SK-N-SH (cell line): ENCODE measurements at regions not wholly inside any gene's neighbourhood (a gene's known extent, or its start where the extent isn't known, plus 50 kb on each side); places are given as distances from the start of the nearest gene placed in this dataset.

ENCODE experiments used
- CTCF ChIA-PET: fragments of 300-600, 350-600 bp; formaldehyde crosslinking; extraction: SDS; loops from one replicate; lab custom pipeline; 2021; lab: Yijun Ruan, JAX
- POLR2A ChIA-PET: fragments of 350-600 bp; sonication (Branson Sonifier 250); formaldehyde crosslinking; extraction: SDS; loops from one replicate; lab custom pipeline; 2020; ENCODE audit warnings: antibody characterized with exemption, inconsistent platforms; lab: Yijun Ruan, JAX
- DNase-seq: peaks from one replicate; pipeline ENCODE4 v3.0.0; 2012
- H2AFZ ChIP-seq: fragments of 200-600 bp; sonication (generic); 2 replicates; pipeline ENCODE4 v1.8.1; 2016; ENCODE audit warnings: antibody characterized with exemption, mild to moderate bottlenecking, low read depth
- H3F3A ChIP-seq: fragments of 200-600 bp; sonication (generic); replicated peaks from 2 replicates; pipeline ENCODE3; 2016; ENCODE audit warnings: antibody characterized with exemption, mild to moderate bottlenecking; ENCODE audit not compliant: insufficient read depth
- H3K27ac ChIP-seq, 2 experiments: fragments of 200-500 bp in 1 of 2; fragments of 200-600 bp in 1 of 2; sonication (Bioruptor generic) in 1 of 2; sonication (generic), shearing (Covaris generic) in 1 of 2; 2 replicates each; pipeline versions ENCODE4 v1.5.1 to v1.6.1; 2014 to 2016; ENCODE audit warnings: low read depth in 2 of 2, inconsistent platforms in 1 of 2, low read length in 1 of 2, mild to moderate bottlenecking in 1 of 2, mixed read lengths in 1 of 2
- H3K27me3 ChIP-seq: fragments of 200-600 bp; sonication (generic), shearing (Covaris generic); 2 replicates; pipeline ENCODE4 v1.6.1; 2016; ENCODE audit warnings: mixed run types; ENCODE audit not compliant: insufficient read depth
- H3K36me3 ChIP-seq, 2 experiments: fragments of 200-500 bp in 1 of 2; fragments of 200-600 bp in 1 of 2; sonication (Bioruptor generic) in 1 of 2; sonication (generic) in 1 of 2; replicated peaks in 1 of 2; 2 replicates each; pipeline versions ENCODE3 to v1.5.1; 2014 to 2016; ENCODE audit warnings: low read length in 1 of 2, mild to moderate bottlenecking in 1 of 2; ENCODE audit not compliant: insufficient read depth in 2 of 2, control insufficient read depth in 1 of 2
- H3K4me1 ChIP-seq, 2 experiments: fragments of 200-500 bp in 1 of 2; fragments of 200-600 bp in 1 of 2; sonication (Bioruptor generic) in 1 of 2; sonication (generic), shearing (Covaris generic) in 1 of 2; 2 replicates each; pipeline versions ENCODE4 v1.5.1 to v1.6.1; 2014 to 2016; ENCODE audit warnings: low read depth in 1 of 2, low read length in 1 of 2, mixed run types in 1 of 2; ENCODE audit not compliant: insufficient read depth in 2 of 2, control insufficient read depth in 1 of 2
- H3K4me2 ChIP-seq: fragments of 200-600 bp; sonication (generic), shearing (Covaris generic); 2 replicates; pipeline ENCODE4 v1.6.1; 2017; ENCODE audit warnings: mixed run types
- H3K4me3 ChIP-seq, 2 experiments: fragments of 200-500 bp in 1 of 2; fragments of 200-600 bp in 1 of 2; sonication (Bioruptor generic) in 1 of 2; sonication (generic), shearing (Covaris generic) in 1 of 2; 2 replicates each; pipeline versions ENCODE4 v1.5.1 to v1.8.1; 2014 to 2016; ENCODE audit warnings: low read depth in 2 of 2, inconsistent platforms in 1 of 2, low read length in 1 of 2, mild to moderate bottlenecking in 1 of 2, mixed read lengths in 1 of 2, moderate library complexity in 1 of 2
- H3K79me2 ChIP-seq: fragments of 200-600 bp; sonication (generic); 2 replicates; pipeline ENCODE4 v1.8.1; 2017; ENCODE audit warnings: mild to moderate bottlenecking; ENCODE audit not compliant: insufficient read depth
- H3K9ac ChIP-seq: fragments of 200-600 bp; sonication (generic); 2 replicates; pipeline ENCODE4 v1.6.1; 2017; ENCODE audit warnings: mixed run types
- H3K9me2 ChIP-seq: fragments of 200-600 bp; sonication (generic); 2 replicates; pipeline ENCODE4 v1.6.1; 2017; ENCODE audit warnings: mixed run types
- H3K9me3 ChIP-seq: fragments of 200-600 bp; sonication (generic); 2 replicates; pipeline ENCODE4 v1.6.1; 2017; ENCODE audit warnings: mixed run types, mild to moderate bottlenecking, moderate library complexity
- H4K20me1 ChIP-seq: fragments of 200-600 bp; sonication (generic); 2 replicates; pipeline ENCODE4 v1.6.1; 2017; ENCODE audit warnings: mild to moderate bottlenecking, mixed run types; ENCODE audit not compliant: insufficient read depth
- CHD2 ChIP-seq: fragments of 150-350 bp; IDR thresholded peaks from 2 replicates; pipeline ENCODE4 v1.6.1; 2018; ENCODE audit warnings: low read length; ENCODE audit not compliant: partially characterized antibody
- ELF1 ChIP-seq: IDR thresholded peaks from 2 replicates; pipeline ENCODE4 v1.4.0; 2012
- EP300 ChIP-seq, 2 experiments: IDR thresholded peaks; 2 replicates each; pipeline versions ENCODE4 v1.4.0 to v1.6.1; 2012; ENCODE audit warnings: borderline replicate concordance in 1 of 2, low read depth in 1 of 2, low read length in 1 of 2
- FOXJ3 ChIP-seq: sonication (generic); formaldehyde crosslinking; IDR thresholded peaks from 2 replicates; pipeline ENCODE4 v1.5.1; 2020; ENCODE audit warnings: mild to moderate bottlenecking, missing genetic modification reagents
- FOXM1 ChIP-seq: IDR thresholded peaks from 2 replicates; pipeline ENCODE4 v1.4.0; 2012; ENCODE audit warnings: low read depth, mild to moderate bottlenecking
- GABPA ChIP-seq: IDR thresholded peaks from 2 replicates; pipeline ENCODE4 v1.4.0; 2012; ENCODE audit warnings: low read depth, mild to moderate bottlenecking
- GATA2 ChIP-seq: sonication (generic); formaldehyde crosslinking; IDR thresholded peaks from 2 replicates; pipeline ENCODE4 v1.5.0; 2020; ENCODE audit warnings: mild to moderate bottlenecking, missing genetic modification reagents
- MXI1 ChIP-seq: IDR thresholded peaks from 2 replicates; pipeline ENCODE4 v1.6.1; 2012; ENCODE audit warnings: mild to moderate bottlenecking, low read depth, low read length, improper control_type of control experiment
- NRF1 ChIP-seq: IDR thresholded peaks from 2 replicates; pipeline ENCODE4 v1.6.1; 2012; ENCODE audit warnings: low read depth, mild to moderate bottlenecking, low read length
- PBX3 ChIP-seq: IDR thresholded peaks from 2 replicates; pipeline ENCODE4; 2012
- POLR2AphosphoS5 ChIP-seq: IDR thresholded peaks from 2 replicates; pipeline ENCODE4 v1.6.1; 2012; ENCODE audit warnings: low read depth, low read length
- RAD21 ChIP-seq: IDR thresholded peaks from 2 replicates; pipeline ENCODE4 v1.6.1; 2012; ENCODE audit warnings: mild to moderate bottlenecking, low read length
- RXRA ChIP-seq: IDR thresholded peaks from 2 replicates; pipeline ENCODE4 v1.4.0; 2012; ENCODE audit warnings: low read depth, mild to moderate bottlenecking, borderline replicate concordance
- SIN3A ChIP-seq: IDR thresholded peaks from 2 replicates; pipeline ENCODE4 v1.6.1; 2012; ENCODE audit warnings: low read depth, mild to moderate bottlenecking, low read length, moderate library complexity, borderline replicate concordance
- SMC3 ChIP-seq: IDR thresholded peaks from 2 replicates; pipeline ENCODE4 v1.6.1; 2012; ENCODE audit warnings: low read depth, low read length, improper control_type of control experiment
- TAF1 ChIP-seq: IDR thresholded peaks from 2 replicates; pipeline ENCODE4 v1.6.1; 2012; ENCODE audit warnings: low read depth, mild to moderate bottlenecking, low read length, moderate library complexity, borderline replicate concordance
- TCF12 ChIP-seq: IDR thresholded peaks from 2 replicates; pipeline ENCODE4 v1.4.0; 2012
- TEAD4 ChIP-seq: IDR thresholded peaks from 2 replicates; pipeline ENCODE4 v1.4.0; 2012; ENCODE audit warnings: mild to moderate bottlenecking, borderline replicate concordance; ENCODE audit not compliant: insufficient read depth
- WGBS: methylation state at CpG from one replicate; pipeline ENCODE4 v1.1.6; 2017; ENCODE audit warnings: low lambda C conversion rate; 5-methylcytosine and 5-hydroxymethylcytosine counted together
- TF ChIP-seq, protein P1 (sequence below): fragments of 200-600 bp; sonication (generic); IDR thresholded peaks from 2 replicates; pipeline ENCODE4 v1.6.1; 2017; ENCODE audit warnings: antibody characterized with exemption, mild to moderate bottlenecking, moderate library complexity
- TF ChIP-seq, protein P2 (sequence below): fragments of 150-350 bp; IDR thresholded peaks from 2 replicates; pipeline ENCODE4 v1.6.1; 2016; ENCODE audit warnings: mild to moderate bottlenecking, low read depth, low read length
- TF ChIP-seq, protein P3 (sequence below): IDR thresholded peaks from 2 replicates; pipeline ENCODE4 v1.4.0; 2012; ENCODE audit warnings: low read depth

GRCh38 chr2:122168799-122169198 is 413.3 kb downstream of the TSN start:
- peaks cover 0 to 25% of the 10 kb centered on the region in 2 experiments; a peak in 1 of 4 replicates for H3K4me1 ChIP-seq
- TF ChIP-seq, protein P1, sequence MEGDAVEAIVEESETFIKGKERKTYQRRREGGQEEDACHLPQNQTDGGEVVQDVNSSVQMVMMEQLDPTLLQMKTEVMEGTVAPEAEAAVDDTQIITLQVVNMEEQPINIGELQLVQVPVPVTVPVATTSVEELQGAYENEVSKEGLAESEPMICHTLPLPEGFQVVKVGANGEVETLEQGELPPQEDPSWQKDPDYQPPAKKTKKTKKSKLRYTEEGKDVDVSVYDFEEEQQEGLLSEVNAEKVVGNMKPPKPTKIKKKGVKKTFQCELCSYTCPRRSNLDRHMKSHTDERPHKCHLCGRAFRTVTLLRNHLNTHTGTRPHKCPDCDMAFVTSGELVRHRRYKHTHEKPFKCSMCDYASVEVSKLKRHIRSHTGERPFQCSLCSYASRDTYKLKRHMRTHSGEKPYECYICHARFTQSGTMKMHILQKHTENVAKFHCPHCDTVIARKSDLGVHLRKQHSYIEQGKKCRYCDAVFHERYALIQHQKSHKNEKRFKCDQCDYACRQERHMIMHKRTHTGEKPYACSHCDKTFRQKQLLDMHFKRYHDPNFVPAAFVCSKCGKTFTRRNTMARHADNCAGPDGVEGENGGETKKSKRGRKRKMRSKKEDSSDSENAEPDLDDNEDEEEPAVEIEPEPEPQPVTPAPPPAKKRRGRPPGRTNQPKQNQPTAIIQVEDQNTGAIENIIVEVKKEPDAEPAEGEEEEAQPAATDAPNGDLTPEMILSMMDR = no peak
- TF ChIP-seq TEAD4 (no peak), RAD21 (peak; percentile 43), POLR2AphosphoS5 (no peak), SIN3A (no peak)
- TF ChIP-seq, protein P2, sequence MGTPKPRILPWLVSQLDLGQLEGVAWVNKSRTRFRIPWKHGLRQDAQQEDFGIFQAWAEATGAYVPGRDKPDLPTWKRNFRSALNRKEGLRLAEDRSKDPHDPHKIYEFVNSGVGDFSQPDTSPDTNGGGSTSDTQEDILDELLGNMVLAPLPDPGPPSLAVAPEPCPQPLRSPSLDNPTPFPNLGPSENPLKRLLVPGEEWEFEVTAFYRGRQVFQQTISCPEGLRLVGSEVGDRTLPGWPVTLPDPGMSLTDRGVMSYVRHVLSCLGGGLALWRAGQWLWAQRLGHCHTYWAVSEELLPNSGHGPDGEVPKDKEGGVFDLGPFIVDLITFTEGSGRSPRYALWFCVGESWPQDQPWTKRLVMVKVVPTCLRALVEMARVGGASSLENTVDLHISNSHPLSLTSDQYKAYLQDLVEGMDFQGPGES = no peak
- H3K36me3 ChIP-seq = no peaks in the 10 kb centered on the region
- no peaks in the 10 kb centered on the region for H4K20me1 ChIP-seq
- no peak overlapping the region for H3K9ac ChIP-seq
- POLR2A ChIA-PET = no interaction called here
- no peak overlapping the region for H2AFZ ChIP-seq
- H3K9me2 ChIP-seq = no peaks in the 10 kb centered on the region
- DNase-seq = peak; percentile 34
- 0% methylated on average over 1 of the region's 3 CpGs for WGBS
- H3K27ac ChIP-seq = no peak overlapping the region
- H3K9me3 ChIP-seq = no peaks in the 10 kb centered on the region
- H3F3A ChIP-seq = no peaks in the 10 kb centered on the region
- no peaks in the 10 kb centered on the region for H3K27me3 ChIP-seq
- no peak overlapping the region for H3K4me2 ChIP-seq
- CTCF ChIA-PET = interaction anchor here (0.6 to 1.6 kb wide), 7 partner anchors 10 to 358 kb away, joined by 3 to 5 read pairs (median 3); no protein-coding TSS in a partner anchor
- H3K4me3 ChIP-seq = no peak overlapping the region
- H3K79me2 ChIP-seq = no peaks in the 10 kb centered on the region

- Histone ChIP-seq H3K9ac (no peak overlapping the region), H3K9me3 (no peaks in the 10 kb centered on the region), H3K4me3 (no peak overlapping the region), H3K27me3 (no peaks in the 10 kb centered on the region), H3K36me3 (no peaks in the 10 kb centered on the region), H3K27ac (no peak overlapping the region), H3K79me2 (no peaks in the 10 kb centered on the region), H3K9me2 (no peaks in the 10 kb centered on the region), H4K20me1 (no peaks in the 10 kb centered on the region), H2AFZ (no peak overlapping the region), H3K4me2 (no peak overlapping the region), H3K4me1 (peaks cover 0 to 8% of the 10 kb centered on the region in 2 experiments; a peak in 1 of 4 replicates), H3F3A (no peaks in the 10 kb centered on the region)
- CTCF ChIA-PET = no interaction called here
- 46% methylated on average over 2 of the region's 2 CpGs for WGBS
- TF ChIP-seq CHD2 (no peak), RAD21 (no peak), MXI1 (no peak), FOXM1 (no peak), SIN3A (no peak), FOXJ3 (no peak), TCF12 (no peak), ELF1 (no peak), TAF1 (no peak), GATA2 (CRISPR knock-in tag) (no peak), NRF1 (no peak), PBX3 (no peak), GABPA (no peak), RXRA (no peak), SMC3 (no peak), EP300 (IDR thresholded peaks at IDR 0.05; ENCODE audit: borderline replicate concordance in 1 of 2, low read depth in 1 of 2, low read length in 1 of 2) (no peak)
- TF ChIP-seq, protein P3, sequence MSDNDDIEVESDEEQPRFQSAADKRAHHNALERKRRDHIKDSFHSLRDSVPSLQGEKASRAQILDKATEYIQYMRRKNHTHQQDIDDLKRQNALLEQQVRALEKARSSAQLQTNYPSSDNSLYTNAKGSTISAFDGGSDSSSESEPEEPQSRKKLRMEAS = no peak
- TF ChIP-seq, protein P1 = no peak
- no peak for DNase-seq
- POLR2A ChIA-PET = no interaction called here
Measured at GRCh38 chr2:122172812-122173211, 417.4 kb downstream of the TSN start.
